Vagina (tissue), 2 donors: ENCODE measurements at regions not wholly inside any gene's neighbourhood (a gene's known extent, or its start where the extent isn't known, plus 50 kb on each side); places are given as distances from the start of the nearest gene placed in this dataset.

Experiments
- DNase-seq, 2 donors: peaks; one replicate each; pipeline ENCODE4 v3.0.0-alpha.2; 2017; ENCODE audit errors: extremely low spot score in 2 of 2
- H3K27ac ChIP-seq: fragments of 200-600 bp; sonication (generic); one replicate; pipeline ENCODE4 v1.5.1; 2019
- H3K27me3 ChIP-seq: fragments of 200-600 bp; sonication (generic); one replicate; pipeline ENCODE4 v1.5.1; 2019
- H3K36me3 ChIP-seq, 2 donors: fragments of 200-600 bp; sonication (generic); one replicate each; pipeline ENCODE4 v1.5.1; 2017 to 2019
- H3K4me1 ChIP-seq: fragments of 200-600 bp; sonication (generic); one replicate; pipeline ENCODE4 v1.5.1; 2019
- H3K4me3 ChIP-seq, 2 donors: fragments of 200-600 bp; sonication (generic); 1 replicate in 1 of 2; 2 replicates in 1 of 2; pipeline ENCODE4 v1.5.1; 2016 to 2019
- H3K9me3 ChIP-seq: fragments of 200-600 bp; sonication (generic); one replicate; pipeline ENCODE4 v1.5.1; 2019
- CTCF ChIP-seq, 3 experiments: fragments of 450-650 bp in 2 of 3; fragments of 200-600 bp in 1 of 3; sonication (generic) in 1 of 3; IDR thresholded peaks; one replicate each; pipeline ENCODE4 v1.5.1; 2017 to 2019; ENCODE audit warnings: antibody characterized with exemption in 3 of 3, mild to moderate bottlenecking in 2 of 3, moderate library complexity in 2 of 3
- POLR2A ChIP-seq, 2 donors: fragments of 450-650 bp; IDR thresholded peaks; one replicate each; pipeline ENCODE4 v1.6.1; 2017; ENCODE audit warnings: antibody characterized with exemption in 2 of 2, mild to moderate bottlenecking in 2 of 2, moderate library complexity in 2 of 2
- POLR2AphosphoS5 ChIP-seq, 2 donors: sonication (generic); formaldehyde crosslinking; IDR thresholded peaks; one replicate each; pipeline ENCODE4 v1.9.0; 2017; ENCODE audit warnings: antibody characterized with exemption in 2 of 2, mild to moderate bottlenecking in 2 of 2, low read depth in 1 of 2; ENCODE audit not compliant: insufficient read depth in 1 of 2
- intact Hi-C: fragments of 100-400 bp; cut with DNase I; formaldehyde crosslinking; loops from one replicate; pipeline ENCODE4 v1.15.1; 2023

GRCh38 chr6:139912735-139913400 lies 538.4 kb upstream of the CITED2 start:
- no peaks in the 10 kb centered on the region for H3K9me3 ChIP-seq
- no peak for TF ChIP-seq POLR2A (IDR thresholded peaks at IDR 0.05)
- TF ChIP-seq CTCF (IDR thresholded peaks at IDR 0.05), result no peak
- no peak for TF ChIP-seq POLR2AphosphoS5 (IDR thresholded peaks at IDR 0.05; ENCODE audit: insufficient read depth in 1 of 2, low read depth in 1 of 2)
- no peak overlapping the region for H3K27ac ChIP-seq
- H3K27me3 ChIP-seq, result no peaks in the 10 kb centered on the region
- no peaks in the 10 kb centered on the region for H3K4me1 ChIP-seq
- no peak overlapping the region for H3K4me3 ChIP-seq
- no peak for DNase-seq
- intact Hi-C loops, result no loop called here
- H3K36me3 ChIP-seq, result no peaks in the 10 kb centered on the region

GRCh38 chr6:139909992-139910391 lies 535.5 kb upstream of the CITED2 start:
- peaks cover 8% of the 10 kb centered on the region for H3K4me1 ChIP-seq
- no peaks in the 10 kb centered on the region for H3K9me3 ChIP-seq
- no peak overlapping the region for H3K27ac ChIP-seq
- no peaks in the 10 kb centered on the region for H3K36me3 ChIP-seq
- DNase-seq, result no peak
- intact Hi-C loops, result no loop called here
- no peak for TF ChIP-seq POLR2A (IDR thresholded peaks at IDR 0.05)
- no peak for TF ChIP-seq POLR2AphosphoS5 (IDR thresholded peaks at IDR 0.05; ENCODE audit: insufficient read depth in 1 of 2, low read depth in 1 of 2)
- TF ChIP-seq CTCF (IDR thresholded peaks at IDR 0.05), result no peak
- no peak overlapping the region for H3K4me3 ChIP-seq
- H3K27me3 ChIP-seq, result no peaks in the 10 kb centered on the region

GRCh38 chr6:139905404-139906052 lies 531.1 kb upstream of the CITED2 start:
- intact Hi-C loops, result no loop called here
- DNase-seq, result no peak
- no peak overlapping the region for H3K4me3 ChIP-seq
- TF ChIP-seq CTCF (IDR thresholded peaks at IDR 0.05), result no peak
- TF ChIP-seq POLR2AphosphoS5 (IDR thresholded peaks at IDR 0.05; ENCODE audit: insufficient read depth in 1 of 2, low read depth in 1 of 2), result no peak
- no peak for TF ChIP-seq POLR2A (IDR thresholded peaks at IDR 0.05)
- H3K27ac ChIP-seq, result no peak overlapping the region
- H3K27me3 ChIP-seq, result no peaks in the 10 kb centered on the region
- H3K36me3 ChIP-seq, result no peaks in the 10 kb centered on the region
- H3K9me3 ChIP-seq, result no peaks in the 10 kb centered on the region
- peaks cover 8% of the 10 kb centered on the region for H3K4me1 ChIP-seq

GRCh38 chr6:139904568-139904967 lies 530.1 kb upstream of the CITED2 start:
- Histone ChIP-seq H3K4me1 (peaks cover 8% of the 10 kb centered on the region), H3K9me3 (no peaks in the 10 kb centered on the region), H3K27ac (no peak overlapping the region), H3K36me3 (no peaks in the 10 kb centered on the region), H3K4me3 (no peak overlapping the region), H3K27me3 (no peaks in the 10 kb centered on the region)
- intact Hi-C loops, result no loop called here
- no peak for DNase-seq
- TF ChIP-seq POLR2A (IDR thresholded peaks at IDR 0.05), result no peak

GRCh38 chr6:139904158-139904533 lies 529.7 kb upstream of the CITED2 start:
- Histone ChIP-seq H3K36me3 (no peaks in the 10 kb centered on the region), H3K4me1 (peaks cover 8% of the 10 kb centered on the region), H3K27ac (no peak overlapping the region), H3K9me3 (no peaks in the 10 kb centered on the region), H3K4me3 (no peak overlapping the region), H3K27me3 (no peaks in the 10 kb centered on the region)
- intact Hi-C loops, result no loop called here
- no peak for DNase-seq
- TF ChIP-seq POLR2AphosphoS5 (IDR thresholded peaks at IDR 0.05; ENCODE audit: insufficient read depth in 1 of 2, low read depth in 1 of 2) (no peak), CTCF (IDR thresholded peaks at IDR 0.05) (no peak), POLR2A (IDR thresholded peaks at IDR 0.05) (no peak)
